ENCODE measurements at regions not wholly inside any gene's neighbourhood (a gene's known extent, or its start where the extent isn't known, plus 50 kb on each side); places are given as distances from the start of the nearest gene placed in this dataset.

GRCh38 chr4:30525662-30526315, 194.4 kb upstream of the PCDH7 start:
- TF ChIP-seq CTCF (IDR thresholded peaks at IDR 0.05) (no peak), POLR2A (IDR thresholded peaks at IDR 0.05) (no peak)

Data from adrenal gland (tissue), 5 donors.